ENCODE measurements at regions not wholly inside any gene's neighbourhood (a gene's known extent, or its start where the extent isn't known, plus 50 kb on each side); places are given as distances from the start of the nearest gene placed in this dataset.
"Not testable (repeated sequence)": the region's sequence is repeated elsewhere in the genome, so short reads cannot be mapped to it uniquely, and the experiment has no call there.

- DNase-seq: no peak
These were observed 477.6 kb upstream of the LRRC7 start for GRCh38 chr1:69090170-69090569.

- no peak for DNase-seq
These were observed 477.0 kb upstream of the LRRC7 start for GRCh38 chr1:69090752-69091151.

GRCh38 chr1:69102058-69102457 is 465.7 kb upstream of the LRRC7 start:
- DNase-seq: not testable (repeated sequence)

GRCh38 chr1:69103213-69103612 is 464.5 kb upstream of the LRRC7 start:
- no peak for DNase-seq

GRCh38 chr1:69103705-69104385 is 463.9 kb upstream of the LRRC7 start:
- DNase-seq: no peak

- no peak for DNase-seq
These were observed 462.8 kb upstream of the LRRC7 start for GRCh38 chr1:69104894-69105293.

GRCh38 chr1:69109277-69109676 is 458.4 kb upstream of the LRRC7 start:
- no peak for DNase-seq

GRCh38 chr1:69110851-69111250 is 456.9 kb upstream of the LRRC7 start:
- no peak for DNase-seq

- not testable (repeated sequence) for DNase-seq
These were observed 447.5 kb upstream of the LRRC7 start for GRCh38 chr1:69120126-69120741.

GRCh38 chr1:69120817-69121216 is 446.9 kb upstream of the LRRC7 start:
- DNase-seq: no peak

GRCh38 chr1:69121723-69122122 is 446.0 kb upstream of the LRRC7 start:
- no peak for DNase-seq

- DNase-seq: no peak
These were observed 445.3 kb upstream of the LRRC7 start for GRCh38 chr1:69122373-69122772.

GRCh38 chr1:69123486-69123885 is 444.2 kb upstream of the LRRC7 start:
- DNase-seq: no peak

- no peak for DNase-seq
These were observed 440.9 kb upstream of the LRRC7 start for GRCh38 chr1:69126796-69127195.

GRCh38 chr1:69128204-69128603 is 439.5 kb upstream of the LRRC7 start:
- no peak for DNase-seq

GRCh38 chr1:69129538-69129937 is 438.2 kb upstream of the LRRC7 start:
- DNase-seq: no peak

GRCh38 chr1:69138172-69138571 is 429.6 kb upstream of the LRRC7 start:
- no peak for DNase-seq

GRCh38 chr1:69139007-69139406 is 428.7 kb upstream of the LRRC7 start:
- no peak for DNase-seq

- no peak for DNase-seq
These were observed 421.4 kb upstream of the LRRC7 start for GRCh38 chr1:69146303-69146702.

- DNase-seq: no peak
These were observed 419.0 kb upstream of the LRRC7 start for GRCh38 chr1:69148731-69149130.

GRCh38 chr1:69157046-69157756 is 410.5 kb upstream of the LRRC7 start:
- no peak for DNase-seq

GRCh38 chr1:69163241-69163640 is 404.5 kb upstream of the LRRC7 start:
- no peak for DNase-seq

- no peak for DNase-seq
These were observed 403.9 kb upstream of the LRRC7 start for GRCh38 chr1:69163779-69164178.

GRCh38 chr1:69167876-69168275 is 399.8 kb upstream of the LRRC7 start:
- DNase-seq: no peak

Data from NCI-H1048 (cell line).